Activated CD8-positive, alpha-beta T cell treated with anti-CD3 and anti-CD28 coated beads for 36 hours (primary cell): ENCODE measurements at regions not wholly inside any gene's neighbourhood (a gene's known extent, or its start where the extent isn't known, plus 50 kb on each side); places are given as distances from the start of the nearest gene placed in this dataset.

Source experiments
- ATAC-seq: fragments of 200-7000 bp; cut with Tn5 transposase; one replicate; pipeline ENCODE4 v1.10.0; 2021; ENCODE audit warnings: mild to moderate bottlenecking, moderate library complexity
- CTCF ChIA-PET: fragments of 350-600 bp; sonication (Branson Sonifier 250); formaldehyde crosslinking; loops from one replicate; lab custom pipeline; 2021; ENCODE audit warnings: antibody characterized with exemption; lab: Charles Lee
- POLR2A ChIA-PET: fragments of 350-600 bp; sonication (Branson Sonifier 250); formaldehyde crosslinking; loops from one replicate; lab custom pipeline; 2021; ENCODE audit warnings: antibody characterized with exemption; lab: Charles Lee
- DNase-seq: peaks from one replicate; pipeline ENCODE4 v3.0.0-alpha.2; 2020
- H3K27ac Mint-ChIP-seq: one replicate; pipeline ENCODE4 v1.8.0; 2021; ENCODE audit warnings: mild to moderate bottlenecking, mixed read lengths
- H3K27me3 Mint-ChIP-seq: one replicate; pipeline ENCODE4 v1.8.0; 2021; ENCODE audit warnings: mixed read lengths
- H3K36me3 Mint-ChIP-seq: one replicate; pipeline ENCODE4 v1.8.0; 2021; ENCODE audit warnings: low read depth, mixed read lengths
- H3K4me1 Mint-ChIP-seq: one replicate; pipeline ENCODE4 v1.8.0; 2021; ENCODE audit warnings: low read depth, mixed read lengths
- H3K4me3 Mint-ChIP-seq: one replicate; pipeline ENCODE4 v1.8.0; 2021; ENCODE audit warnings: mild to moderate bottlenecking, moderate library complexity, mixed read lengths
- H3K9me3 Mint-ChIP-seq: one replicate; pipeline ENCODE4 v1.8.0; 2021; ENCODE audit warnings: mixed read lengths
- CTCF ChIP-seq: fragments of 200-600 bp; IDR thresholded peaks from one replicate; pipeline ENCODE4 v1.8.0; 2022; ENCODE audit warnings: antibody characterized with exemption, mild to moderate bottlenecking
- intact Hi-C: fragments of 100-400 bp; cut with micrococcal nuclease; formaldehyde crosslinking; loops from one replicate; pipeline ENCODE4 v1.10.0; 2022

- Mint-ChIP-seq H3K27ac (no peak overlapping the region), H3K4me1 (peaks cover 28% of the 10 kb centered on the region), H3K36me3 (no peaks in the 10 kb centered on the region), H3K9me3 (no peaks in the 10 kb centered on the region), H3K27me3 (no peaks in the 10 kb centered on the region), H3K4me3 (no peak overlapping the region)
- ATAC-seq (no peak), DNase-seq (no peak)
- intact Hi-C loops: no loop called here
- POLR2A ChIA-PET: interaction anchor here (0.5 kb wide), 1 partner anchor 566 kb away, joined by 3 read pairs; no protein-coding TSS in a partner anchor
- no peak for TF ChIP-seq CTCF
- CTCF ChIA-PET: no interaction called here
Measured at GRCh38 chr22:42330170-42330569, 59.7 kb upstream of the TCF20 start.

GRCh38 chr22:42329504-42329903 lies 59.1 kb upstream of the TCF20 start:
- CTCF ChIA-PET: no interaction called here
- TF ChIP-seq CTCF: no peak
- Mint-ChIP-seq H3K4me3 (no peak overlapping the region), H3K9me3 (no peaks in the 10 kb centered on the region), H3K36me3 (no peaks in the 10 kb centered on the region), H3K27me3 (no peaks in the 10 kb centered on the region), H3K4me1 (peaks cover 33% of the 10 kb centered on the region), H3K27ac (no peak overlapping the region)
- ATAC-seq (no peak), DNase-seq (no peak)
- POLR2A ChIA-PET: no interaction called here
- intact Hi-C loops: no loop called here

GRCh38 chr22:42328784-42329145 lies 58.3 kb upstream of the TCF20 start:
- Mint-ChIP-seq H3K9me3 (no peaks in the 10 kb centered on the region), H3K36me3 (no peaks in the 10 kb centered on the region), H3K27me3 (no peaks in the 10 kb centered on the region), H3K4me3 (no peak overlapping the region), H3K27ac (no peak overlapping the region), H3K4me1 (peaks cover 34% of the 10 kb centered on the region)
- TF ChIP-seq CTCF: no peak
- DNase-seq: no peak
- POLR2A ChIA-PET: interaction anchor here (1.5 kb wide), 1 partner anchor 11 kb away, joined by 4 read pairs; no protein-coding TSS in a partner anchor
- intact Hi-C loops: no loop called here
- CTCF ChIA-PET: no interaction called here
- ATAC-seq: no peak

- Mint-ChIP-seq H3K36me3 (no peaks in the 10 kb centered on the region), H3K9me3 (no peaks in the 10 kb centered on the region), H3K4me3 (no peak overlapping the region), H3K27ac (no peak overlapping the region), H3K27me3 (no peaks in the 10 kb centered on the region), H3K4me1 (peaks cover 34% of the 10 kb centered on the region)
- ATAC-seq: peak; percentile 60
- no peak for TF ChIP-seq CTCF
- ChIA-PET CTCF (interaction anchor here (1.5 kb wide), 1 partner anchor 32 kb away, joined by 4 read pairs; no protein-coding TSS in a partner anchor), POLR2A (interaction anchor here (0.9 to 1.5 kb wide), 2 partner anchors 11 to 286 kb away, joined by 4 to 6 read pairs; partner anchors contain the start of gene POLDIP3)
- peak; percentile 48 for DNase-seq
- intact Hi-C loops: no loop called here
Measured at GRCh38 chr22:42328130-42328783, 57.8 kb upstream of the TCF20 start.

GRCh38 chr22:42327462-42328129 lies 57.1 kb upstream of the TCF20 start:
- Mint-ChIP-seq H3K4me3 (no peak overlapping the region), H3K9me3 (no peaks in the 10 kb centered on the region), H3K27ac (no peak overlapping the region)

More at GRCh38 chr22:42327462-42328129, 57.1 kb upstream of the TCF20 start:
- no peaks in the 10 kb centered on the region for H3K36me3 Mint-ChIP-seq
- no peak for ATAC-seq
- TF ChIP-seq CTCF: no peak
- intact Hi-C loops: no loop called here
- H3K27me3 Mint-ChIP-seq: no peaks in the 10 kb centered on the region
- H3K4me1 Mint-ChIP-seq: peaks cover 32% of the 10 kb centered on the region
- DNase-seq: no peak
- POLR2A ChIA-PET: interaction anchor here (0.9 to 1.5 kb wide), 2 partner anchors 10 to 287 kb away, joined by 4 to 6 read pairs; partner anchors contain the start of gene POLDIP3
- CTCF ChIA-PET: interaction anchor here (1.5 kb wide), 1 partner anchor 31 kb away, joined by 4 read pairs; no protein-coding TSS in a partner anchor
